SK-N-MC (cell line): ENCODE measurements at regions not wholly inside any gene's neighbourhood (a gene's known extent, or its start where the extent isn't known, plus 50 kb on each side); places are given as distances from the start of the nearest gene placed in this dataset.

ENCODE experiments used
- DNase-seq: peaks from one replicate; pipeline ENCODE4 v3.0.0-alpha.2; 2011; ENCODE audit warnings: low read depth, low spot score
- H3K27ac ChIP-seq: fragments of 200-600 bp; sonication (generic); 2 replicates; pipeline ENCODE4 v1.5.1; 2016; ENCODE audit warnings: mixed run types
- H3K36me3 ChIP-seq: fragments of 200-600 bp; sonication (generic); 2 replicates; pipeline ENCODE4 v1.6.1; 2017; ENCODE audit warnings: antibody characterized with exemption, low read length, mixed read lengths; ENCODE audit not compliant: insufficient read depth
- H3K4me3 ChIP-seq: fragments of 200-600 bp; sonication (generic); 2 replicates; pipeline ENCODE4 v1.5.1; 2016
- H3K9ac ChIP-seq: fragments of 200-600 bp; sonication (generic); 2 replicates; pipeline ENCODE4 v1.8.0; 2017; ENCODE audit warnings: mixed run types, mixed read lengths; ENCODE audit not compliant: insufficient read length
- H3K9me3 ChIP-seq: fragments of 200-600 bp; sonication (generic); 2 replicates; pipeline ENCODE4 v1.6.1; 2017; ENCODE audit warnings: low read depth, mild to moderate bottlenecking, antibody characterized with exemption, low read length, moderate library complexity, mixed read lengths
- EZH2 ChIP-seq: fragments of 200-600 bp; sonication (generic); IDR thresholded peaks from one replicate; pipeline ENCODE4 v1.6.1; 2017; ENCODE audit warnings: antibody characterized with exemption
- FOXP2 ChIP-seq: optimal IDR thresholded peaks from 2 replicates; pipeline ENCODE3; 2011; ENCODE audit warnings: mild to moderate bottlenecking, moderate library complexity; ENCODE audit not compliant: insufficient read depth; ENCODE audit errors: extremely low read length, control extremely low read depth
- POLR2AphosphoS5 ChIP-seq: IDR thresholded peaks from 2 replicates; pipeline ENCODE4 v1.6.1; 2012; ENCODE audit warnings: mild to moderate bottlenecking, low read depth, low read length, borderline replicate concordance

DNA sequence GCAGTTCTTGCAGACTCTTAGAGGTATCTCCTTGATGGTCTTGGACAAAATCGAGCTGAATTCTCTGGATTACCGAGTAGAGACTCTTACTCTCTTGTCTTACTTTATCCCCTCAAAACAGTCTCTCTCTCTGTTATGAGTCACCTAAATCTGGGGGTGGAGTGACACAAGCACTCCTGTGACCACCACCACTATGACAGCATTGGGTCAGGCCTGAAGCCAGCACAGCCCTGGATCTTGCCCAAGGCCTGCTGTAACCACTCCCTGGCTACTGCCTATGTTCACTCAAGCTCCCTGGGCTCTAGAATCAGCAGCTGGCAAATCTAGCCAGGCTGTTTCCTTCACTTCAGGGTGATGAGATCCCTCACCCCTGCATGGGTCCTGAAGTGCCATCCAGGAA lies 662.5 kb downstream of the LUZP2 start:
- no peak overlapping the region for H3K4me3 ChIP-seq
- H3K9ac ChIP-seq: no peak overlapping the region
- H3K36me3 ChIP-seq: no peaks in the 10 kb centered on the region
- no peaks in the 10 kb centered on the region for H3K9me3 ChIP-seq
- DNase-seq: no peak
- H3K27ac ChIP-seq: no peak overlapping the region
- TF ChIP-seq FOXP2: no peak
- TF ChIP-seq POLR2AphosphoS5: no peak
- no peak for TF ChIP-seq EZH2

DNA sequence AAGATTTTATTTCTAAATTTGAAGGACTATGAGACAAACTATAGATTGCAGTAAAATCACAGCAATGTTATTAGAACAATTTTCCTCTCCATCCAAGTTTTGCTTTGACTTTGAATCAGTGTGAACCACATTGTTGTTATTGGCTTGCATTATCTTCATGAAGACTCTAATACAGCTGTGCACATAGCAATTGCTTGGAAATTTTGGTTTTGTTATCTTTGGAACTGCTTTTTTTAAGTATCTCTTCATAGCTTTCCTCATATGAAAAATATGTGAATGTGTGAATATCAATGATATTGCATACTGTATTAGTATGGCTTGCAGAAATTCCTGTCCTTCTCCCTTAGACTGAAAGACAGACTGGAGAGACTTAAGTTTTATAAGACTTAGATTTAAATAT lies 666.6 kb downstream of the LUZP2 start:
- no peak for DNase-seq
- H3K27ac ChIP-seq: no peak overlapping the region
- H3K9ac ChIP-seq: no peak overlapping the region
- H3K36me3 ChIP-seq: no peaks in the 10 kb centered on the region
- TF ChIP-seq EZH2: no peak
- TF ChIP-seq FOXP2: no peak
- TF ChIP-seq POLR2AphosphoS5: no peak
- H3K4me3 ChIP-seq: no peak overlapping the region
- H3K9me3 ChIP-seq: no peaks in the 10 kb centered on the region

DNA sequence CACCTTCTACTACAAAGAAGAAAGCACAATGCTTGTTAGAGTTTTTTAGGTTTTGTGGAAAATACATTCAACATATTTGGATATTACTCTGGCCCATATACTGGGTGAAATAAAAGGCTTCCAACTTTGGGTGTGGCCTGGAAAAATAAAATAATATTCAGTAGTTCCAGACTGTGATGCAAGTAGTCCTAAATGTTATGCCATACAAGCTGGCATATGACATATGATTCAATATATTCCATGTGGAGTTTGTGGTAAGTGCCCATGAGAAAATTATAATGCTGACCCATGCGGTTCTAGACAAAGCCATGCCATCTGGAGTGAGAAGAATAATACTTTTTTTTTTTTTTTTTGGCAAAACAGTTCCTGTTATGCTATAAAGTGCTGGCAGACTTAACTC lies 683.3 kb downstream of the LUZP2 start:
- H3K27ac ChIP-seq: no peak overlapping the region
- no peak for DNase-seq
- TF ChIP-seq EZH2 (no peak), FOXP2 (no peak), POLR2AphosphoS5 (no peak)
- H3K9ac ChIP-seq: no peak overlapping the region
- H3K36me3 ChIP-seq: no peaks in the 10 kb centered on the region
- no peak overlapping the region for H3K4me3 ChIP-seq
- no peaks in the 10 kb centered on the region for H3K9me3 ChIP-seq

DNA sequence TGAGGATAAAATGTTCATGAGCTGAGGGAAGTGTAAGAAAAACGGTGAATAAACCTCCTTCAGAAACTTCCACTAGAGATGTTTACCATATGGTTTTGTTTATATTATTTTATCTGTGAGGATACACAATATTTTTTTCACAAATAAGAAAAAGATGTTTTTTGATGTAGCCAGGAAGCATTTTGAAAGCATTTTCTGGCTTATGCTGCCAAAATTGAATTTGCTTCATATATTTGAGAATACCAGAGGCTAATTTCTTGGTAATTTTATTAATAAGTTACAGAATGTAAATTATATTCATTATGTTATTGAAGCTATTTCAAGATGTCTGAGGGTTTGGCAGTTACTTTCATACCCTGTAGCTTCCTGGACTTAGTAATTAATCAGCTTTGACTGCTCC lies 686.6 kb downstream of the LUZP2 start:
- no peak overlapping the region for H3K9ac ChIP-seq
- H3K36me3 ChIP-seq: no peaks in the 10 kb centered on the region
- no peak overlapping the region for H3K4me3 ChIP-seq
- no peak overlapping the region for H3K27ac ChIP-seq
- DNase-seq: no peak
- TF ChIP-seq FOXP2 (no peak), POLR2AphosphoS5 (no peak)
- H3K9me3 ChIP-seq: no peaks in the 10 kb centered on the region

DNA sequence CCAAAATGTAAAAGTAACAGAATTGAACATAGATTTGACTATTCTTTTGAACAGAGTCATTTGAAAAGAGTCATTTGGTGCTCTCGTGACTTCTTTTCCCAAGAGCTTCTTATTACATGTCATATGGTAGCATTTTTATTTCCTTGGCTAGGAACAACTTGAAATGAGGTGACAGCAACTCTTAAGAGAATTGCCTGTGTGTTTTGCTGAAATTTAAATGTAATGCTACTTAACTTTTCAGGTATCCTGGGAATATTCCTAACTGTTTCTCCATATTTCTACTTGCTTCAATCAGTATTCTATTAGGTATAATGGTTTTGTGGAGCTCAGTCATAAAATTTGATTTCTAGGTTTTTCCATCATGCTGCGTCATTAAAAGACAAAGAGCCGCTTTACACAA lies 700.7 kb downstream of the LUZP2 start:
- no peak for TF ChIP-seq FOXP2
- no peak for TF ChIP-seq POLR2AphosphoS5
- TF ChIP-seq EZH2: no peak
- H3K9me3 ChIP-seq: no peaks in the 10 kb centered on the region
- no peak overlapping the region for H3K9ac ChIP-seq
- no peak for DNase-seq
- no peaks in the 10 kb centered on the region for H3K36me3 ChIP-seq
- no peak overlapping the region for H3K4me3 ChIP-seq
- H3K27ac ChIP-seq: no peak overlapping the region

DNA sequence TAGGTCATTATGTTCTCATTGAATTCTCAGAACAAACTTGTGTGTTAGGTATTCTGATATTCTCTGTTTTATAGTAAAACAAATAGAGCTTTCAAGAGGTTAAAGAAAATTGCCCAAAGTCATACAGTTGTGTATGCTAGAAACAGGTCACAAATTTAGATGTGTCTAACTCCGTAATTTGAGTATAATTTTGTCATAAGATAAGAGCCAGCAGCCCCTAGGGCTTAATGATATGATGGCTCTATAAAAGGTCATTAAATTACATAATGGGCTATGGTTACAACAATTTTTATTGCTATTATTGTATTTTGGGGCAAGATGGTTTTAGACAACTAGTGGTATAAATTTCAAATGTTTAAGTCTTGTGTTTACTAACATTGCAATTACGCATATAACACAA lies 701.9 kb downstream of the LUZP2 start:
- H3K27ac ChIP-seq: no peak overlapping the region
- no peaks in the 10 kb centered on the region for H3K9me3 ChIP-seq
- H3K4me3 ChIP-seq: no peak overlapping the region
- no peak overlapping the region for H3K9ac ChIP-seq
- no peak for DNase-seq
- no peak for TF ChIP-seq EZH2
- TF ChIP-seq FOXP2: no peak
- no peak for TF ChIP-seq POLR2AphosphoS5
- no peaks in the 10 kb centered on the region for H3K36me3 ChIP-seq

DNA sequence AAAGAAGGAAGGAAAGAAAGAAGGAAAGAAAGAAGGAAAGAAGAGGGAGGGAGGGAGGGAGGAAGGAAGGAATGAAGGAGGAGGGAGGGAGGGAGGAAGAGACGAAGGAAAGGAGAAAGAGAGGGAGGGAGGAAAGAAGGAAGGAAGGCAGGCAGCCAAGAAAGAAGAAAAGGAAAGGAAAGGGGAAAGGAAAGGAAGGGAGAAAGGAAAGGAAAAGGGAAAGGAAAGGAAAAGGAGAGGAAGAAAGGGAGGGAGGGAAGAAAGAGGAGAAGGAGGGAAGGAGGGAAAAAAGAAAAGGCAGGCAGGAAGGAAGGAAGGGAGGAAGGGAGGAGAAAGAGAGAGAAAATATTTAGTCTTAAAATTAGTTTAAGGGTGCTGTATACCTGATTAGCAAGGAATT lies 704.1 kb downstream of the LUZP2 start:
- Histone ChIP-seq H3K36me3 (no peaks in the 10 kb centered on the region), H3K9ac (no peak overlapping the region), H3K4me3 (no peak overlapping the region), H3K9me3 (no peaks in the 10 kb centered on the region), H3K27ac (no peak overlapping the region)
- no peak for DNase-seq
- TF ChIP-seq EZH2: no peak
- no peak for TF ChIP-seq FOXP2
- TF ChIP-seq POLR2AphosphoS5: no peak

DNA sequence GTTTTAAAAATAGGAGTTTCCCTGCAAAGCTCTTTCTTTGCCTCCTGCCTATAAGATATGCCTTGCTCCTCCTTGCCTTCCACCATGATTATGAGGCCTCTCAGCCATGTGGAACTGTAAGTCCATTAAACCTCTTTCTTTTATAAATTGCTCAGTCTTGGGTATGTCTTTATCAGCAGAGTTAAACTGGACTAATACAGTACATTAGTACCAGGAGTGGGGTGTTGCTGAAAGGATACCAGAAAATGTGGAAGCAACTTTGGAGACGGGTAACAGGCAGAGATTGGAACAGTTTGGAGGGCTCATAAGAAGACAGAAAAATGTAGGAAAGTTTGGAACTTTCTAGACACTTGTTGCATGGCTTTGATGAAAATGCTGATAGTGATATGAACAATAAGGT lies 709.9 kb downstream of the LUZP2 start:
- H3K9ac ChIP-seq: no peak overlapping the region
- no peak for TF ChIP-seq POLR2AphosphoS5
- no peak for TF ChIP-seq EZH2
- TF ChIP-seq FOXP2: no peak
- H3K9me3 ChIP-seq: no peaks in the 10 kb centered on the region
- no peaks in the 10 kb centered on the region for H3K36me3 ChIP-seq
- H3K4me3 ChIP-seq: no peak overlapping the region
- no peak for DNase-seq
- H3K27ac ChIP-seq: no peak overlapping the region

DNA sequence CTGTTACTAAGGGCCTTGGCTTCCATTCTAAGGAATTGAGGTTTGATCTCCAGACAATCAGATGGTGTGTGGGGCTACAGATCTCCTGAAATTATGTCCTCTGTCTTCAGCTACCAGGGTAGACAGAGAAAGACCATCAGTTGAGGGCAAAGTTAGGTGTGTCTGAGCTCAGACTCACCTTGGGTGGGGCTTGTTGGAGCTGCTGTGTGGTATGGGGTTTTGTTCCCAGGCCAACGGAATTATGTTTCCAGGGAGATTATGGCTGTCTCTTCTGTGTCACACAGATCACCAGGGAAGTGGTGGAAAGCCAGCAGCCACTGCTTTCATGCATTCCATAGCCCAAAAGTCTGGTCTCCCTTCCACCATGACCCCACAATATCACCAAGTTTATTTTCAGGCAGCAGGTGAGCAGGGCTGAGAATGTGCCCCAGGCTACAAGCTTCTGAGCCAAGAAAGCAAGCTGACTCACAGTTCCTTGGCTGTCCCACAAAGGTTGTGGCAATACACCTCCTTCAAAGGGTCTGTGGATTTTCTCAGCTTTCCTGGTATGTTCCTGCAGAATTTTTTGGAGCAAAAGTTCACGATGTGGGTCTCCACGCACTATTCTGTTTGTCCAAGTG lies 714.9 kb downstream of the LUZP2 start:
- Histone ChIP-seq H3K9ac (no peak overlapping the region), H3K27ac (no peak overlapping the region), H3K4me3 (no peak overlapping the region), H3K9me3 (no peaks in the 10 kb centered on the region), H3K36me3 (no peaks in the 10 kb centered on the region)
- DNase-seq: no peak
- TF ChIP-seq FOXP2 (no peak), POLR2AphosphoS5 (no peak), EZH2 (no peak)
